K562 (cell line): ENCODE measurements at regions not wholly inside any gene's neighbourhood (a gene's known extent, or its start where the extent isn't known, plus 50 kb on each side); places are given as distances from the start of the nearest gene placed in this dataset.

Experiments used
- BACH1 ChIP-seq: fragments of 200-800 bp; sonication (Bioruptor generic); IDR thresholded peaks from 2 replicates; pipeline ENCODE4 v1.6.1; 2016; ENCODE audit warnings: missing genetic modification characterization, missing compliant biosample characterization
- CBFA2T2 ChIP-seq: fragments of 450-650 bp; conservative IDR thresholded peaks from 2 replicates; pipeline ENCODE4 v1.6.1; 2017; ENCODE audit warnings: mild to moderate bottlenecking
- CBFA2T3 ChIP-seq: fragments of 450-650 bp; IDR thresholded peaks from 2 replicates; pipeline ENCODE4 v1.6.1; 2017
- RNF219 ChIP-seq: fragments of 250-450 bp; sonication (Bioruptor Pico); IDR thresholded peaks from 2 replicates; pipeline ENCODE4 v1.5.0; 2022; ENCODE audit warnings: mild to moderate bottlenecking
- RREB1 ChIP-seq: fragments of 250-450 bp; sonication (Bioruptor Pico); IDR thresholded peaks from 2 replicates; pipeline ENCODE4 v1.4.0; 2020
- TFAM ChIP-seq: fragments of 250-450 bp; sonication (Bioruptor Pico); conservative IDR thresholded peaks from 2 replicates; pipeline ENCODE4 v1.5.0; 2021; ENCODE audit warnings: mild to moderate bottlenecking, moderate library complexity

- TF ChIP-seq CBFA2T2 (0 out of 2 replicates have a peak, but pooled peaks have one; percentile 17), CBFA2T3 (peak; percentile 34), BACH1 (no peak), RREB1 (CRISPR knock-in tag) (no peak), TFAM (no peak), RNF219 (no peak)
- TF ChIP-seq, all 486 proteins: peak for 7
Observed at GRCh38 chr12:126819554-126819953, 1447.4 kb upstream of the TMEM132C start (continued).
